Sciatic nerve (tissue), 2 donors: ENCODE measurements at regions not wholly inside any gene's neighbourhood (a gene's known extent, or its start where the extent isn't known, plus 50 kb on each side); places are given as distances from the start of the nearest gene placed in this dataset.

ENCODE experiments used
- ATAC-seq: fragments of 200-7000 bp; cut with Tn5 transposase; one replicate; pipeline ENCODE4 v1.9.1; 2020; ENCODE audit warnings: mild to moderate bottlenecking, moderate library complexity
- DNase-seq: peaks from one replicate; pipeline ENCODE4 v3.0.0-alpha.2; 2020; ENCODE audit warnings: low spot score
- intact Hi-C: fragments of 100-400 bp; cut with DNase I; formaldehyde crosslinking; loops from one replicate; pipeline ENCODE4 v1.14.2; 2022
- donor health status: DM: no; HTN: no; CAD: no.
- donor health status: DM: no; HTN: no; CAD: no.

DNA sequence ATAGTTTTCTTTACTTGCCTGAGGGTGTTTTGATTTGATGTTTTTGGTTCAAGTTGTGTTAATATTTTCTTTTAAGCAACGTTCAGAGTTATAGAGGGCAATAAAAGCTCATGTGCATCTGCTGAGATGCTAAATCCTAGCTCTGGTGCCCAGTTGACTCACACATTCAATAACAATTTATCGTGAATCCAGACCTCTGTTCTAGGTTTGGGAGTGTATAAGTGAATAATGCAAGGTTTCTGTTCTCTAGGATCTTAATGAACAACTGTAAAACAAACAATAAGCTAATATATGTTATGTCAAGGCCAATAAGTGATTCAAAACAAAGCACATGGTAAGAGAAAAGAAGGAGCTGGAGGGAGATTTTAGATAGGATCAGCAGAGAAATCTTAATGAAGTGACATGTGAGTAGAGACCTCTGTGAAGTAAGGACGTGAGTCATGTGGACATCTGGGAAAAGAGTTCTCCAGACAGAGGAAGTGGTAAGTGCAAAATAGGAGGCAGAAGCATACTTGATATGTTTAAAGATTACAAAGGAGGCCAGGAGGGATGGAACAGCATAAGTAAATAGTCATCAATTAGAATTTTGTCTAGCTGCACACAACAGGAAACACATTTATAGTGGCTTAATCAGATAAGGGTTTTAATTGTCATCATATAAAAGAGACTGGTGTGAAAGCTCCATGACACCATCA is 278.5 kb upstream of the HTR2A start:
- intact Hi-C loops = no loop called here
- DNase-seq = no peak
- ATAC-seq = no peak

DNA sequence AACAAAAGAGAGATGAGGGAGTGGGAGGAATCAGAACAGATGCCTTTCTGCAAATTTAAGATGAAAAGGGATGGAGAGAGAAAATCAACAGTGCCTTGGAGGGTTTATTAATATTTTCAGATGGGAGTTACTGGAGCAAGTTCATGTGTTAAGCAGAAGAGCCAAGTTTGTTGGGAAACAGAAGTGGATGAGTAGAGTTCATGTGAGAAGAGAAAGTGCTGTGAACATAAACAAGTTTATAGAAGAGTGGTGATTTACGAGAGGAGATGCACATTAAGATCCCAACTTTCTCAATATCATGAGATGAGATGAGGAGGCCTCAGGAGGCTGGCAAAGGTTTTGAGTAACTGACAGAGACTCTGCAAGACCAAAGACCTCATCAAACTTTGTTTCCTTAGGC is 274.1 kb upstream of the HTR2A start:
- no peak for DNase-seq
- no peak for ATAC-seq
- intact Hi-C loops = no loop called here

DNA sequence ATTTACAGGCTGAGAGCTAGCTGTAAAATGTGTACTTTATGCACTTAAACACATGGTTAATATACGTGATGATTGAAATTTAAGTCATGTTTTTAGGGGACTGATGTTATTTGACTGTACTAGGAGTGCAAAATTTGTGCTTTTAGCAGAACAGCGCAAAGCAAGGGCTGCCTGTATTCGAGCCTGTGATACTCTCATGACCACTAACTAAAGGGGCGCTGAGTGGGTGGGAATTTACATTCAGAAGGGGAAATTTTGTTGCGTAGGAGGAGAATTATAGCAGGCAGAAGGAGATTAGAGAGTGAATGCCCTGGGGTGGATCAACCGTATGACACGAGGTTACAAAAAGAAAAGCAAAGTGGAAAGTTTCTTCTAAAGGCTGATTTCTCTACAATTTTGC is 271.8 kb upstream of the HTR2A start:
- ATAC-seq (no peak), DNase-seq (no peak)
- intact Hi-C loops = no loop called here

DNA sequence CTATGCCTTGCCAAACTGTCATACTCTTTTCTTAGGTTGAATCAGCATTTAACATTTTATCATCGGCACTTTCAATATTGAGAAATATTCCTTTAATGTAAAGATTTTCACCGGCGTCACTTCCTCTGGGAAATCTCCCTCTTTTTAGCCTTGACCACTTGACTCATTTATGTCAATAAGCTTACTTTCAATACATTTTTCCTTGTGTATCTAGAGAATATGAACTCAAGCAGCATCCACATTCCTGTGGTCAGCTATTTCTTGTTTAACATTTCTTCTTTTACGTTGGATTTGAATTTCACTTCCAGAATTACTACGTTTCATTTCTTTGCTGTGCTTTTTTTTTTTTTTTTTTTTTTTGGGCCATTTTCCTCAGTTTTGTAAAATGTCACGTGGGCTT is 271.2 kb upstream of the HTR2A start:
- intact Hi-C loops = no loop called here
- DNase-seq = no peak
- ATAC-seq = no peak

DNA sequence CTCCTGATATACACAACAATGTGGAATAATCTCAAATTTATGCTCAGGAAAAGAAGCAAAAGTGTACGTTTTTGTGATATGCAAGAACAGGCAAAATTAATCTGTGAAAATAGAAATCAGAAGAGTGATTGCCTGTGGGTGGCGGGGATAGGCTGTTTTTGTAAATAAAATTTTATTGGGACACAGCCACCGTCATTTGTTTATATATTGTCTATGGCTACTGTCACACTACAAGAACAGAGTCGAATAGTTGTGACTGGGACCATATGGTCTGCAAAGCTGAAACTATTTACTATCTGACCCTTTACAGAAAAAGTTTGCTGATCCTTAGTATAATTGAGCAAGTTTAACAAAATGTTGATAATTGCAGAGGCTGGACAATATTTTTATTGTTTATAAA is 269.5 kb upstream of the HTR2A start:
- no peak for ATAC-seq
- no peak for DNase-seq
- intact Hi-C loops = no loop called here

DNA sequence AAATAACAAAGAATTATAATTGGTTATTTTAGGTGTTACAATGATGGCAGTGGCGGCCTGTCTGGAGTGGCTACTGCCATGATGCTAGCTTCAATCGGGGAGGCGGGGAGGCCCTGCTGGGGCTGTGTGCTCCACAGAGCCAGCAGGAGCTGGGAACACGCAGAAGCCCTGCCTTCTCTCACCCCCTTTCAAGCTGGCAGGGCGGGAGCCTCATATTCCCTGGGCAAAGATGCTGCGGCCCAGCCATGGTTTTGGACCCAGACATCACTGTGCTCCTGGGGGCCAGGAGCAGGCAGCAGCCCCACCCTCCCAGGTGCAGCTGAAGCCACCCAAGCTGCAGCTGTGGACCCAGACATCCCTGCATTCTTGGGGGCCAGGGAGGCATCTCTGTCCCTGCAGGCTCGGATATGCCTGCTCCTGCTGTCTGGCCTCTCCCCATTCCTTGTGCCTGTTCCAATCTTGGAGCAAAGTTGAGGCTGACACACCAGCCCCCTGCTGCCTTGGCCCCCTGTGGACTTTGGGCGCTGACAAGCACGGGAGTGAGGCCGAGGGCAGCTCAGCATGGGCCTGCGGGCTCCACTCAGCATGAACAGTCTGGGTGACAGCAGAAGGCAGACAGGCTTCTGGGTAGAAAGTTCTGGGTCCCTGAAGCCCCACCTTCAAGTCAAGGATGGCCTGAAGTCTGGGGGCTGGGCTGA is 263.1 kb upstream of the HTR2A start:
- intact Hi-C loops = no loop called here
- ATAC-seq (no peak), DNase-seq (no peak)

DNA sequence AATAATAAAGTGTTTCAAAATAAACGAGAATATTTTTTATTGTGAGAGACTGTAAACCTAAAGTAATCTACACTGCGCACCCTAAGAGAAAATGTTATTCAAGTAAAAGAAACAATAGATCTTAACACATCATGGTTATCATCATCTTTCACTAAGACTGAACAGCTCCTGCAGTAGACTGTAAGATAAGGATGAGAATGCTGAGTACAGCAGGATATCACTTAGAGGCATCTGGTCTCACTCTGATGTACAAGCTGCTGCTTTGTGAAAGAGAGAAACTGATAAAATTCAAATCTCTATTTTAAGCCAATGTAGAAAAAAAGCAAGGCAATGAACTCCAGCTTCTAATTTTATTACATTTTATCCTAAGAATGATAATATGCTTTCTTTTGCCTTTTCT is 261.7 kb upstream of the HTR2A start:
- ATAC-seq (no peak), DNase-seq (no peak)
- intact Hi-C loops = no loop called here

DNA sequence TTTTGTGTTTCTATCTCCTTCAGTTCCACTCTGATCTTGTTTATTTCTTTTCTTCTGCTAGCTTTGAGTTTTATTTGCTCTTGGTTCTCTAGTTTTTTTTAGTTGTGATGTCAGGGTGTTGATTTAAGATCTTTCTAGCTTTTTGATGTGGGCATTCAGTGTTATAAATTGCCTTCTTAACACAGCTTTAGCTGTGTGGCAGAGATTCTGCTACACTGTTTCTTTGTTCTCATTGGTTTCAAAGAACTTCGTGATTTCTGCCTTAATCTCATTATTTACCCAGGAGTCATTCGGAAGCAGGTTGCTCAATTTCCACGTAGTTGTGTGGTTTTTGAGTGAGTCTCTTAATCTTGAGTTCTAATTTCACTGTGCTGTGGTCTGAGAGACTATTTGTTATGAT is 251.7 kb upstream of the HTR2A start:
- no peak for DNase-seq
- ATAC-seq = no peak

DNA sequence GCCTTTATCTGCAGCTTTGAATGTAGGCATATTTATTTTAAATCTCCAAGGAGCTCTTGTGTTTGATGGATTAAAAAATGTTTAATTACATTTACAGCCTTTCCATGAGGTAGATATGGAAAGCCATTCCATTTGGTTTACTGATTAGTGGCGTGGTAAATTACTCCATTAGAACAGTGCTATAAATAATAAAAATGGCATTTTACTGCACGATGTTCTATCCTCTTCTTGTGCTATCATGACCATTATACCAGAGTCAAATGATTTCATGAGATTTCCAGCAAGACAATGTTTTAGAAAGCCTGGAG is 250.9 kb upstream of the HTR2A start:
- ATAC-seq (no peak), DNase-seq (no peak)
- intact Hi-C loops = no loop called here

More for the DNA sequence above, 251.7 kb upstream of the HTR2A start:
- intact Hi-C loops = no loop called here

DNA sequence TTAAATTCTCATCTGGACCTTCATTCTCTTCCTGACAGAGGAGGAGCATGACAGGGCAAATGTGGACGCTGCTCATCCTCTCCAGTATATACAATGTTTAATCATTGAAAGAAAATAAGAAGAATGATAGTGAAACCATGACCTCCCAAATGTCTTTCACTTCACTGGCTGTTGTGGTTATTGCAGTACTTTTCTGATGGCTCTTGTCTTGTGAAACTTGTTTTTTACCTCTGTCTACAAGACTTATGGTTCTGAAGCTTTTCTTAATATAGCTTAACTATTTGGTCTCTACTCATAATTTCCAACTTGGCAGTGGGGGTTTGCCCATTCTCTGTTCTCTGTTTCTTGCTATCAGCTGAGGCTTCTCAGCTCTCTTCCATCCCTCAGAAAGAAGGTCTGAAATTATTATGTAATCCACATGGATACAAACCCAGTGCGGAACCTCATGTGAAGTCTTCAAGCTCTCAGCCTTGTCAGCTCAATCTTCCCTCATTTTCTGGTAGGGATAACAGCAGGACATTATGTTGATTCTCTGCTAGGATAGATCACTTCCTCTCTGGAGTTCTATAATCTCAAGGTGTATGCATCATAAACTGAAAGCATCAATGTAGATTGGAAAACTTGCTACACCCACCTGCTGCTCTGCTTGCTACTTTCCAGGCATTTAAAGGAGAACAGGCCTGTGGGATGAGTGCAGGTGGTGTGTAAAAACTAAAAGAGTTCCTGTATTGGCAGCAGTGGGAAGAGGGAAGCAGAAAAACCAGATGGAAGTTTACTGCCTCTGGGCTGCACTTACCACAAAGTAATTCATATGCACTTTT is 250.3 kb upstream of the HTR2A start:
- DNase-seq = no peak
- no peak for ATAC-seq
- intact Hi-C loops = no loop called here

DNA sequence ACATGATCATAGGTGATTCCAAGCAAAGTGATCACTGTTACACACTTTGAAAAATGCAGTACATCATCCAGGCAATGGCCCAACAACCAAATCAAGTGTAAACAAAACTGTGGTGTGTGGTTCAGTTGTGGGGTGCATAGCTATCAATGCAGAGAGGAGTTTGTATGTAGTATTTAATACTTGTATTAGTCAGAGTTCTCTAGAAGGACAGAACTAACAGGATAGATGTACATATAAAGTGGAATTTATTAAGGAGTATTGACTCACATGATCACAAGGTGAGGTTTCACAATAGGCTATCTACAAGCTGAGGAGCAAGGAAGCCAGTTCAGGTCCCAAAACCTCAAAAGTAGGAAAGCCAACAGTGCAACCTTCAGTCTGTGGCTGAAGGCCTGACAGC is 249.3 kb upstream of the HTR2A start:
- no peak for ATAC-seq
- intact Hi-C loops = no loop called here
- no peak for DNase-seq

DNA sequence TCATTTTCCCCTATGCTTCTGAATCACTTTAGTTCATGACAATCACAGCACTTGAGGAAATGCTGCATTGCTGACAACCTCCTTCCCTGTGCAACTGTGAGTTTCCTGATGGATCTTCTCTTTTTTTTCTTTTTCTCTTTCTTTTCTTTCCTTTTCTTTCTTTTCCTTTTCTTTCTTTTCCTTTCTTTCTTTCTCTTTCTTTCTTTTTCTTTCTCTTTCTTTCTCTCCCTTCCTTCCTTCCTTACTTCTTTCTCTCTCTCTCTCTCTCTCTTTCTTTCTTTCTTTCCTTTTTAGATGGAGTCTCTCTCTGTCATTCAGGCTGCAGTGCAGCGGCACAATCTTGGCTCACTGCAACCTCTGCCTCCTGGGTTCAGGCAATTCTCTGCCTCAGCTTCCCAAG is 247.9 kb upstream of the HTR2A start:
- DNase-seq = no peak
- intact Hi-C loops = no loop called here
- ATAC-seq = no peak

DNA sequence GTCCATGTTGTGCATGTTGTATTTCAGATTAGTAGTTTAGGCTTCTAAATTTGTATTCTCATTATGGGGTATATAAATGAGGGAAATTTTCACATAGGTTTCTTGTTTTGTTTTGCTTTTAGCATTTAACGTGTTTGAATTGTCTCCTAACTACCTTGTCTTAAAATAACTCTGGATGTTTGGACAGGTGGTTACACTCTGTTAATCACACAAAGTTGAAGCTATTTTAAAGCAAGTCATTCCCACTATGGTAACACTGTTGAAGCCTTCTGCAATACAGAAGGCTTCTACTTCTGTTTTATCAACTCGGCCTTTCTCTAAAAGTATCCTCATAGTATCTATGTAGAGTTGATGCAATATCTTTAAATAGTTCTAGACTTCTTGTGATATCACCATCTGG is 245.3 kb upstream of the HTR2A start:
- DNase-seq (no peak), ATAC-seq (no peak)
- intact Hi-C loops = no loop called here

DNA sequence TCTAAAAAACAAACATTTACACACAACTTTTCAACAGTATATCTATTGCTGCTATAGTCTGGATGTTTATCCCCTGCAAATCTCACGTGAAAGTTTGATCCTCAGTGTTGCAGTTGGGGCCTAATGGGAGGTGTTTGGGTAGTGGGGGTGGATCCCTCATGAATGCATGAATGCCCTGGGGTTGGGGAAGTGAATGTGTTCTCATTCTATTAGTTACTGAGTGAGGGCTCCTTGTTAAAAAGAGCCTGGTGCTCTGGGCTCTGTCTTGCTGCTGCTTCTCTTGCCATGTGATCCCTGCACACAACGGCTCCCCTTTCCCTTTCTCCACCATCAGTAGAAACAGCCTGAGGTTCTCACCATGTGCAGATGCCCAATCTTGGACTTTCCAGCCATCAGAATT is 242.7 kb upstream of the HTR2A start:
- intact Hi-C loops = no loop called here
- DNase-seq = no peak
- ATAC-seq = no peak

DNA sequence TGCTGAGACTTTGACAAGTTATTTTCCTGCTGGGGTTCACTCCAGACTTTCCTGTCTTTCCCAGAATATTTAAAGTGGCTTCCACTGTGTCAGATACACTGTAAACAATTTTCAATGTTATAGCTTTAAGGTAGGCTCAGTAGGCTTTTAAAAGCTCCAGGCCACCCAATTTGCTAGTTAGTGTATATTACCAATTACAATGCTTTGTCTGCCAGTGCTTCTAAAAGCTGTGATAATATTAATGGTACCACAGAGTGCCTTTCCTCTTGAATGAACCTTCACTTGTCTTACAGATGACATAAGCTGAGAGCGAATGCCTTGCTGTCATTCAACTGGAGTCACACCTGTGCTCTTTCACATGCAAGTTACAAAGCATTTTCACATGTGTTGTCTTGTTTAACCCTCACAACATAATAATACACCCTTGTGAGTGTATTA is 239.7 kb upstream of the HTR2A start:
- intact Hi-C loops = no loop called here
- ATAC-seq (no peak), DNase-seq (no peak)

DNA sequence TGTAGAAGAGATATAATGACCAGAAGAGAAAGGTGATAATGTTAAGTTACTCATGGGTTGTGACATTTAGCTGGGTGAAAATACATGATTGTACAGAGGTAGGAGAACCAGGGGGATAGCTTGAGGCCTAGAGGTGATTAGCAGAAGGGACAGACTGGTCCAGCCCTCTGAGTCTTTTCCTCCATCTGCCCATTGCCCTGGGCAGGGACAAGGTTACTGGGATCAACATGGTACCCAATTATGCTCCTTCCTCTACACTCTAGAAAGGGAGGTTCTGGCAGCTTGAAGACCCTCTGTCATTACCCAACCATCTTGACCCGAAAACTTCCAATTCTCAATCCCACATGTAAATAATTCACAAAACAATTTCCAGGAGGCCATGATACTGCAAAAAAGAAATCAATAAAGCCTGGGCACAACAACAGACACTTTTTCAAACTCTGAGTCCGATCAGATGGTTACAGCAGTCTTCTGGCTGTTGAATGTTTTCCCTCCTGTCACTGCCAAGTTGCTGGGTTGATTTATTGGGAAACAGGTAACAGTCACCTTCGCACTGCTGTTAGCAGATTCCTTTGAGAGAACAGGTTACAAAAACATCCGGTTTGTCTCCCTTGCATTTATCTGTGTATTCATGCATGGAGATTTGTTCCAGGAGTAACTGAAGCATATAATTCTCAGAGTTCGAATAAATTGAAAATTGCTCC is 239.1 kb upstream of the HTR2A start:
- ATAC-seq = no peak
- intact Hi-C loops = no loop called here

DNA sequence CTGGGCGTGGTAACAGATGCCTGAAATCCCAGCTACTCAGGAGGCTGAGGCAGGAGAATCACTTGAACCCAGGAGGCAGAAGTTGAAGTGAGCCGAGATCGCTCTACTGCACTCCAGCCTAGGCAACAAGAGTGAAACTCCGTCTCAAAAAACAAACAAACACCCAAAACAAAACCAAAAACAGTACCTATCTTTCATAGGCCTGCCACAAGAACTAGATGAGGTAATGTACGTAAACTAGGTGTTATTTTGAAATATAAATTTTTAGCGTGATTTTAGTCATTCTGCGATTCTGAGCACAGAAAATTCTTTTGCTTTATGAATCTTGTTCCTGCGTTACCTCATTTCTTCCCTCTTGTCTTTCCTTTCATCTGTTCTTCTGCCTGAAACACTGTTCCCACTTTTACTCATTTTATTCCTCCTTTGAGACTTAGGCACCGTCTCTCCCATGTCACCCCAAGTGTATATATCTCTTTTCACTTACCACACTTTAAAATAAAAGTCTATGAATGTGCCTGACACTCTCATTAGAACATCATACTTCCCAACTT is 238.2 kb upstream of the HTR2A start:
- intact Hi-C loops = no loop called here
- DNase-seq (no peak), ATAC-seq (no peak)

More for the DNA sequence above, 239.1 kb upstream of the HTR2A start:
- DNase-seq = no peak

DNA sequence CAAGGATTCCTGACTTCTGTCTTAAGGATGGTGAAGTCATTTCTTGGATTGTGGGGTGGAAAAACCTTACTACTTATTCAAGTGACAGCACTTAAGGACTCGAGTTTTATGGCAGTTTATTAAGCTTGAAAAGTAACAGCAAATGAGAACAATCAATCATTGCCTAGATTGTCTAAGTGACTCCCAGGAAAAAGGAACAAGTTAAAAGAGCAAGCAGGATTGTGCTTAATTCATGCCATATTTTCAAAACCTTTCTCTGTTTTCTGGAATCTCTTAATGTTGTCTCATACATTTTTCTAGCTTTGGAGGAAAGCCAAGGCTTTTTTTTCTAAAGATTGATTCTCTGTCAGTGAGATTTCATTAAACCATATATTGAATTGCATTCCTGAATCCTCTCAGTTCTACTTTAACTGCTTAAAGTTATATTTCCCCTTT is 236.2 kb upstream of the HTR2A start:
- DNase-seq (no peak), ATAC-seq (no peak)
- intact Hi-C loops = no loop called here

DNA sequence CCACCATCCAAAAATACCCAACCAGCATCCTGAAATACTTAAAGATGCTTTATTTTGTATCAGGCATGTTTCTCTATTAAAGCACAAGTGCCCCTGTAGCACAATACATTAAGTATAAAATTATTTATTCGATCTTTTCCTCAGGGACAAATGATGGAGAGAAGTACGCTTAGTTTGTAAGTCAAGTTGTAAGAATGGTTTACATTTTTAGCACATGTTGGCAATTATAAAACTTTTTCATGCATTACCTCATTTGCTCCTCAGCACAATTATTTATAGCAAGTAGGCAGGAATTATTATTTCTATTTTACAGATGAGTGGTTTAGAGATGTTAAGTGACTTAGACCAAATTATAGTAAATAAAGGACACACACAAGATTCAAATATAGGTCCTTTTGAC is 232.6 kb upstream of the HTR2A start:
- intact Hi-C loops = no loop called here
- no peak for DNase-seq
- ATAC-seq = no peak
